Body of pancreas (tissue), 4 donors: ENCODE measurements at regions not wholly inside any gene's neighbourhood (a gene's known extent, or its start where the extent isn't known, plus 50 kb on each side); places are given as distances from the start of the nearest gene placed in this dataset.

Source experiments
- ATAC-seq: fragments of 150-250 bp; one replicate; pipeline ENCODE4 v1.9.1; 2016
- DNase-seq, 4 donors: peaks; one replicate each; pipeline ENCODE4 v3.0.0-alpha.2; 2019
- H3K27ac ChIP-seq, 4 donors: fragments of 200-600 bp; sonication (generic); 1 replicate in 3 of 4; 2 replicates in 1 of 4; pipeline versions ENCODE4 v1.5.1 to v1.6.1; 2016 to 2019; ENCODE audit warnings: mild to moderate bottlenecking in 1 of 4, mixed read lengths in 1 of 4, moderate library complexity in 1 of 4
- H3K27me3 ChIP-seq, 2 donors: fragments of 200-600 bp; sonication (generic); one replicate each; pipeline ENCODE4 v1.6.0; 2016; ENCODE audit warnings: mild to moderate bottlenecking in 1 of 2
- H3K36me3 ChIP-seq, 2 donors: fragments of 200-600 bp; sonication (generic); replicated peaks in 1 of 2; 2 replicates each; pipeline ENCODE4 v1.5.1; 2016; ENCODE audit warnings: low read depth in 2 of 2; ENCODE audit not compliant: insufficient read depth in 1 of 2
- H3K4me1 ChIP-seq: fragments of 200-600 bp; sonication (generic); one replicate; pipeline ENCODE4 v1.6.0; 2016
- H3K4me3 ChIP-seq, 2 donors: fragments of 200-600 bp; sonication (generic); 1 replicate in 1 of 2; 2 replicates in 1 of 2; pipeline ENCODE4 v1.5.1; 2016 to 2019
- H3K9me3 ChIP-seq, 3 donors: fragments of 200-600 bp; sonication (generic); 1 replicate in 2 of 3; 2 replicates in 1 of 3; pipeline ENCODE4 v1.5.1; 2016
- CTCF ChIP-seq, 7 experiments: fragments of 450-650 bp in 4 of 7; fragments of 200-600 bp in 3 of 7; sonication (generic) in 3 of 7; IDR thresholded peaks; one replicate each; pipeline ENCODE4 v1.5.1; 2016 to 2019; ENCODE audit warnings: antibody characterized with exemption in 7 of 7
- POLR2A ChIP-seq, 3 donors: fragments of 450-650 bp; IDR thresholded peaks; one replicate each; pipeline ENCODE4 v1.6.1; 2016; ENCODE audit warnings: antibody characterized with exemption in 3 of 3, mild to moderate bottlenecking in 2 of 3
- WGBS, 2 donors: methylation state at CpG; one replicate each; pipeline ENCODE4 v1.1.5; 2017; 5-methylcytosine and 5-hydroxymethylcytosine counted together
- intact Hi-C: fragments of 100-400 bp; cut with DNase I; formaldehyde crosslinking; loops from one replicate; pipeline ENCODE4 v1.15.1; 2023

- no peak overlapping the region for H3K27ac ChIP-seq
- no peaks in the 10 kb centered on the region for H3K4me1 ChIP-seq
- WGBS, 2 donors: 60 to 63% methylated on average over 6 of the region's 6 CpGs
- H3K27me3 ChIP-seq: no peaks in the 10 kb centered on the region
- H3K36me3 ChIP-seq: no peaks in the 10 kb centered on the region
- TF ChIP-seq POLR2A (IDR thresholded peaks at IDR 0.05) (no peak), CTCF (IDR thresholded peaks at IDR 0.05) (no peak)
- DNase-seq (no peak), ATAC-seq (no peak)
- no peaks in the 10 kb centered on the region for H3K9me3 ChIP-seq
- H3K4me3 ChIP-seq: no peak overlapping the region
- intact Hi-C loops: no loop called here
These were observed 568.0 kb downstream of the PTPRU start for GRCh38 chr1:29804181-29804899.

DNA sequence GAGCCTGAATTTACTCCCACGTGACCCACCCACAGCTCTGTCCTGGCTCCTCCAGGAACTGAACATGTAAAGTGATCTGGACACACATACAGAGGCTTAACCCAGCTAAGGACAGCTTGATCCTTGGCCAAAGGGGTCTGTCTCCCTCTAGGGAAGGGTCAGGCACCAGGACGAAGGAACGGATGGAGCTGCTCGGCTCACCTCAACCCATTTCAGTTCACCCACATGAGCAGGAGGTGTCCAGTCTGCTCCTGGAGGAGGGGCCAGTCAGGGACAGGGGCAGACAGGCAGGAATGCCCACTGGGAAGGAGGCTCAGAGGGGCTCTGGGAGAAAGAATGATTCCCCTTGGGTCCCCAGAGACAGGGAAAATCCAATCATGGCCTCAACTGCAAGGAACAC lies 567.2 kb downstream of the PTPRU start:
- no peaks in the 10 kb centered on the region for H3K27me3 ChIP-seq
- H3K4me3 ChIP-seq: no peak overlapping the region
- DNase-seq (no peak), ATAC-seq (no peak)
- WGBS, 2 donors: 65 to 83% methylated on average over 1 to 4 of the region's 4 CpGs
- no peaks in the 10 kb centered on the region for H3K4me1 ChIP-seq
- TF ChIP-seq CTCF (IDR thresholded peaks at IDR 0.05) (no peak), POLR2A (IDR thresholded peaks at IDR 0.05) (no peak)
- intact Hi-C loops: no loop called here
- no peak overlapping the region for H3K27ac ChIP-seq
- no peaks in the 10 kb centered on the region for H3K9me3 ChIP-seq
- no peaks in the 10 kb centered on the region for H3K36me3 ChIP-seq

GRCh38 chr1:29802181-29803068 lies 566.1 kb downstream of the PTPRU start:
- no peak overlapping the region for H3K4me3 ChIP-seq
- WGBS, 2 donors: 37 to 38% methylated on average over 20 to 21 of the region's 21 CpGs

GRCh38 chr1:29801561-29801973 lies 565.2 kb downstream of the PTPRU start:
- H3K4me3 ChIP-seq: no peak overlapping the region
- DNase-seq: no peak
- intact Hi-C loops: no loop called here

More at GRCh38 chr1:29802181-29803068, 566.1 kb downstream of the PTPRU start:
- ATAC-seq (no peak), DNase-seq (no peak)
- H3K4me1 ChIP-seq: no peaks in the 10 kb centered on the region
- H3K27me3 ChIP-seq: no peaks in the 10 kb centered on the region
- no peak for TF ChIP-seq CTCF (IDR thresholded peaks at IDR 0.05)
- TF ChIP-seq POLR2A (IDR thresholded peaks at IDR 0.05): no peak
- H3K9me3 ChIP-seq: no peaks in the 10 kb centered on the region
- H3K36me3 ChIP-seq: no peaks in the 10 kb centered on the region
- intact Hi-C loops: no loop called here
- no peak overlapping the region for H3K27ac ChIP-seq

More at GRCh38 chr1:29801561-29801973, 565.2 kb downstream of the PTPRU start:
- Histone ChIP-seq H3K27me3 (no peaks in the 10 kb centered on the region), H3K4me1 (no peaks in the 10 kb centered on the region), H3K36me3 (no peaks in the 10 kb centered on the region), H3K9me3 (peaks cover 0 to 1% (median 0%) of the 10 kb centered on the region in 3 donors), H3K27ac (no peak overlapping the region)
- ATAC-seq: no peak
- WGBS, 2 donors: 8 to 37% methylated on average over 1 to 8 of the region's 8 CpGs
- TF ChIP-seq POLR2A (IDR thresholded peaks at IDR 0.05): no peak
- TF ChIP-seq CTCF (IDR thresholded peaks at IDR 0.05): no peak
